GM18498 (cell line): ENCODE measurements at regions not wholly inside any gene's neighbourhood (a gene's known extent, or its start where the extent isn't known, plus 50 kb on each side); places are given as distances from the start of the nearest gene placed in this dataset.

Experiments used
- ATAC-seq: cut with Tn5 transposase; IDR thresholded peaks from one replicate; pipeline ENCODE4 v1.9.1; 2021; ENCODE audit warnings: mild to moderate bottlenecking, moderate library complexity; ENCODE audit not compliant: unreplicated experiment

DNA sequence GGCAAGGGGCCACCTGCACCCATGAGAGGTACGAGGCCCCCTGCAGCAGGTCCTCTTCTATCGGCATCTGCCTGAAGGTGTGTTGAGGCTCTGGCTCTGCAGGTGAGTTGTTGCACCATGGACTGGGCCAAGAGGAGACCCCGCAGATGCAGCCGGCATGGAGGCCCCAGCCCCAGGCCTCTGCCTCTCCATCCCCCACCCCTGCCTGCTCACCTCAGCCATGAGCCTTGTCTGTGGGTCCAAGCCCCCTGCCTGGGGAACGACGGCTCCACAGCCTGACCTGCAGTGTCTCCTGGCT lies 1386.2 kb downstream of the BRD1 start:
- ATAC-seq, result no peak

GRCh38 chr22:48440673-48441552 lies 1386.8 kb downstream of the BRD1 start:
- ATAC-seq, result no peak

DNA sequence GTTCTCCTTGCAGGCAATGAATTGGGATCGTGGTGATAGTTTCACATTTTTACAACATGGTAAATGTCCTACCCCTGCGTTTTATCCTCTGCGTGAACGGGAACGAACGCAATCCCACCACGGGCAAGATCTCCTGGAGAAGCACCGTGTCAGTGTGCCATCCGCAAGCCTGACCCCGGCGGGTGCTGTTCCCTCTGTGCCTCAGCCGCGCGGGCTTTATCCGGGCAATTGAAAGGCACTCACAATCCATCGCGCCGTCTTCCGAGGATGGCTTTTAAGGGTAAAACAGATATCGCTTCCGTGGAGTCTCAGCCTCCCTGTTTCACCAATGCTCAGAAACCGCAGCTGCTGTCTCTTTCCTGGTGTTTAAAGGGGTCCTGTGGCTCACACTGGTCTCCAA lies 1387.5 kb downstream of the BRD1 start:
- ATAC-seq, result no peak

DNA sequence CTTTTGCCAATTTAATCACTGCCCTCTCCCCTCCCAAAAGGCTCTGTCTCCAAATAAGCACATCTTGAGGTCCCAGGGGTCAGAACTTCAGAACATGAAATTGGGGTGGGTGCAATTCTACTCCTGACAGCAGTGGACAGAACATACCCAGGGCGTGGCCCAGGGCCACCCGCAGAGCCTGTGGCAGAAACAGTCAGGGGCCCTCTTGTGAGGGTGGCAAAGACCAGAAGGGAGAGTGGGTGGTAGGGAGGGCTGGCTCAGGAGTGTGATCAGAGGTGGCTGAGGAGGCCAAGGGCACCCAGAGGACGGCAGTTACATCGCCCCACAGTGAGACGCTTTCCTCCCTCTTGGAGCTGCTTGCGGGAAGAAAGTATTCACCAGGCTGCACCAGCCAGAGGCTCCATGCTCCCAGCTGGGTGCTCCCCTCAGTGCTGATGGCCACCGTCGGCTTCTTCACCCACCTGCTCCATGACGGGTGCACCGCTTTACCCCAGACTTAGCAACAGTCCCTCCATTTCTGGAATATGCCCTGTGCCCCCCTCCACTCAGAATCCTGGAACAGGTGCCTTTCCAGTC lies 1388.0 kb downstream of the BRD1 start:
- ATAC-seq, result no peak

GRCh38 chr22:48438800-48439559 lies 1388.7 kb downstream of the BRD1 start:
- ATAC-seq, result no peak

DNA sequence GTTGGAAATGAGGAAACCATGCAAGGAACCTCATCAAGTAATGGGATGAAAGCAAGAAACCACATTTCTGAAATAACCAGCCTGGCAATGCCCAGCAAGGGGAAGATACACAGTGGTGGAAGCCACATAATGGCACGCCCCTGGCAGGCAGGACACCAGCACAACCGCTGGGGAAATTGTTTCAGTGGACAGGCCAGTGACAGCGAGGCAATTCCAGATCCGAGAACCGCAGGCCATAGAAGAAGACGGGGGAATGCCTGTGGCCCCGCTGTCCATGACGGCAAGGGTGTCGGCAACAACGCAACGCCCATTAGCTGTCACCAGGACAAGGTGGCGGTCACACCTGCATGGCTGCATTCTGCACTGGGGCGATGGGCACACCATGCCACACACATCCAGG lies 1389.6 kb downstream of the BRD1 start:
- no peak for ATAC-seq

DNA sequence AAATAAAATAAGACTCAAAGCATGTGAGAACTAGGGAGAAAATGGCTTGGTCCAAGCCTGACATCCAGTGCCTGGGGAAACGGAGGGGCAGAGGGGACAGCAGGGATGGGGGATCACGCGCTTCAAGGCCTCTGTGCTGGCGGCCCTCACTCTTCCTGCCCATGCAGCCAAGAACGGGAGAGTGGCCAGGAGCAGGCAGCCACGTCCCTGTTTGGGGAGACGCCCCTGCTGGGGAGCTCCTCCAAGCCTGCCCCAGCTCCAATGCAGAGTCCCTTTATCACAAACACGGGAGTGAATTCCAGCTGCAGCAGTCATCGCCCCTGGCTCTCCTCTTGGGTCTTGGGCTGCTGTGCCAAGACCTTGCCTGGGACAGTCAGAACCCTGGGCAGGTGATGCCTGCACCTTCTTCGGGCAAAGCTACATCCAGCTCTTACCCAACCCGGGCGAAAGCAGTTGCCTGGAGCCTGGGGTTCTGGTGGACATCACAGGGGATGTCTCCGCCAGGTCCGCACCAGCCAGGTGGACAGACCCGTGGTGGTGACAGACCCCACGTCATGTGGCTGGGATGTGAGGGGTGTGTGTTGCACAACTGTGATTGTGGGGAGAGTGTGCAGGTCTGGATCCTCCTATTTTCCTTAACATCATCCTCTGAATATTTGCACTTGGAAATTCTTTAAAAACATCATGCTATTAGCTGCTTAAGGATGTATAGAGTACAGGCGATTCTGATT lies 1391.3 kb downstream of the BRD1 start:
- ATAC-seq, result no peak

DNA sequence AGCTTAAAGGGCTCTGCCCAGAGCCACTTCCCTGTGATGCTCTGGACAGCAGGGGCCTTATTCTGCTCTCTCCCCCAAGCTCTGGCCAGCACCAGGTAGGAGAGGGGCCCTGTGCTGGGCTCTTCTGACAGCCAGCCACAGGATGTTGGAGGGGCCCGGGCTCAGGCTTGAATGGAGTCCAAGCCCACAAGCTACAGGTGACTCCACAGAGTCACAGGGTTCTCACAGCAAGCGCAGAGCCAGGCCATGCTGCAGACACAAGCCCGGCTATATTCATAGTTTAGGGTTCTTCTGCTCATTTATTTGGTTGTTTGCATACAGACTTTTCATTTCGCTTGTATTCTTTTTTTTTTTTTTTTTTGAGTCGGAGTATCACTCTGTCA lies 1392.8 kb downstream of the BRD1 start:
- ATAC-seq, result no peak

DNA sequence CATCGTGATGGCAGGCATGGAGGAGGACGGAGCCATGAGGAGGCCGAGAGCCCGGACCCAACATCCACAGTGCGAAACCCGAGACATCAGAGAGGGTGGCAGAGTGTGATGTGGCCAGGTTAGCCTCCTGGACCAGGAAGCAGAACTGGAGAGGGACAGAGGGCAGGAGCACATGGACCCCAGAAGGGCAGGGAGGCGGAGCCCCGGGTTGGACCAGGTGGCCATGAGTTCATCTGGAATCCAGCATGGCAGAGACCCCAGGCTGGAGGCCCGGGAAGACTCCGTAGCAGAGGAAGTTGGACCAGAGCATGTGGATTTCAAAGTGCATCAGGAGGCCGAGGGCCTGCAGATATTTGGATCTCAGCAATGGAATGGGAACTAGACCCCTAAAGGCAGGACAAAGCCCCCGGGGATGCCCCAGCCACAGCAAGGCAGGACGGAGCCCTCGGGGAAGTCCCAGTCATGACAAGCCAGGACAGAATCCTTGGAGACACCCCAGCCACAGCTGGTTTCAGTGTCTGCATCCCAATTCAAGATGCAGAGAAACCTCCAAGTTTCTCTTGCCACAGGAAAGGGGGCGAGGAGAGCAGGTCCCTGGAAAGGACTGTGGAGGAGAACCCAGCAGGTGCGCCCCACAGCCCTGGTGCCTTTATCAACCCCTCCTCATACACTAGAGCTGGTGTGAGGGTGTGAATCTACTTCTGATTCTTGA lies 1393.4 kb downstream of the BRD1 start:
- ATAC-seq, result no peak

DNA sequence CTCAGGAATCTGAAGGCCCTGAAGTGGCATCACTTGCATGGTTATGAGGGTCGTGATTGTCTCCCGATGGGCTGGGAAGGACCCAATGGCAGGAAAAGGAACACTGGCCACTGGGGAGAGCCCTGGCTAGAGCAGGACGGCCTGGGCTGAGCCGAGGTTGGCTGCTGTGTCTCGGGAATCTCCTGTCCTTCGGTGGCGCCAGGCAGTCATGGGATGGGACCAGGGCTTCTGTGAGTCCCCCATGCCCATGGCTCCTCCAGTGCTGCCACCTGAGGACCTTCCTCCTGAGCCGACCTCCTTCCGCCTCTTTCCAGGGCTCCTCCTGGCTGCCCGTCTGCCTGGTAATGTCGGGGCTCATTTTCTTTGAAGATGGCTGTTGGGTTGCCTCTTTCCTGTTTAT lies 1394.0 kb downstream of the BRD1 start:
- ATAC-seq, result no peak

DNA sequence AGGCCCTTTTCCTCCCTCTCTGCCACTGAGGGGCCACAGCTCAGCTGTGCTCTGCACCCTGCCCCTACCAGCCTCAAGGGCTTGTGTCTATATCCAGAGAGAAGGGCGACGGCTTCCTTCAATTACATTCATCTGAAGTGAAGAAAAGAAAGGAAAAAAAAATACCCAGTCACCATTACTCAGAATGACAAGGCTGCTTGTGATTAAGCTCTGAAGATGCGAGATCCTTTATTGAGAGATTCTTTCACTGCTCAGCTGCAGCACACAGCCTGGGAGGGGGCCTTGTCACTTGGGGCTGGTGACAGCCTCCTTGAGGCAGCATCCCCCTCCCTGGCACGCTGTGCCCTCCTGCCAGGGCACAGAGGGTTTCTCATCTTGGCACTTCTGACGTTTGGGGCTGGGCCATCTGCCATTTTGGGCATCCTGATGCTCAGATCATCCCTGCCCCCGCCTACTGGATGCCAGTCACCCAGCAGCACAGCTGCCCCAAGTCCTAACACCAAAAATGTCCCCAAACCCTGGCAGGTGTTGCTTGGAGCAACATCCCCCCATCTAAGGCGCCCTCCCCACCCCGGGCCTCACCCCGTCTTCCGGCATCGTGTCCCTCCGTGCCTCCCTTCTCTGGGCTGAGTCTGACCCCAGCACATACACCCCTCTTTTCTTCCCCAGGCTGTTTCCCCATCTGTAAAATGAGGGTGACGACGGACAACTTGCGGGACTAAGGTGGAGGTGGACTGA lies 1394.7 kb downstream of the BRD1 start:
- ATAC-seq, result no peak

- no peak for ATAC-seq
These were observed 1395.9 kb downstream of the BRD1 start for GRCh38 chr22:48431536-48432315.

DNA sequence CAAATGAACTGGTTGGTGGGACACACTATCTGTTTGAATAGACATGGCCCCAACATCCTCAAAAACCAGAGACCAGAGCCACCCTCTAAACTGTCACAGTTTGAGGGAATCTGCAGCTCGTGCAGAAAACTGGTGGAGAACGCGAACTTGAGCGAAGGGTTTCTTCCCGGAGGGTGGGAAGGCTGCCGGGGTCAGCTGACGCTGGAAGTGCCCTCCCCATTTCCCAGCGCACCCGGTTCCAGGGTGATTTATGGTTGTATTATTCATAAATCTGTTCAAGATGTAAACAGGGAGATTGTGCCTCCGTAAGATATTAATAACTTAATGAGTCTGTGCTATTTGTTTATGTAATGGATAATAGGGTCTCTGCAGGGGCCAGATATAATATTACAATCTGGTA lies 1396.7 kb downstream of the BRD1 start:
- no peak for ATAC-seq

- no peak for ATAC-seq
These were observed 1398.1 kb downstream of the BRD1 start for GRCh38 chr22:48429446-48430020.

DNA sequence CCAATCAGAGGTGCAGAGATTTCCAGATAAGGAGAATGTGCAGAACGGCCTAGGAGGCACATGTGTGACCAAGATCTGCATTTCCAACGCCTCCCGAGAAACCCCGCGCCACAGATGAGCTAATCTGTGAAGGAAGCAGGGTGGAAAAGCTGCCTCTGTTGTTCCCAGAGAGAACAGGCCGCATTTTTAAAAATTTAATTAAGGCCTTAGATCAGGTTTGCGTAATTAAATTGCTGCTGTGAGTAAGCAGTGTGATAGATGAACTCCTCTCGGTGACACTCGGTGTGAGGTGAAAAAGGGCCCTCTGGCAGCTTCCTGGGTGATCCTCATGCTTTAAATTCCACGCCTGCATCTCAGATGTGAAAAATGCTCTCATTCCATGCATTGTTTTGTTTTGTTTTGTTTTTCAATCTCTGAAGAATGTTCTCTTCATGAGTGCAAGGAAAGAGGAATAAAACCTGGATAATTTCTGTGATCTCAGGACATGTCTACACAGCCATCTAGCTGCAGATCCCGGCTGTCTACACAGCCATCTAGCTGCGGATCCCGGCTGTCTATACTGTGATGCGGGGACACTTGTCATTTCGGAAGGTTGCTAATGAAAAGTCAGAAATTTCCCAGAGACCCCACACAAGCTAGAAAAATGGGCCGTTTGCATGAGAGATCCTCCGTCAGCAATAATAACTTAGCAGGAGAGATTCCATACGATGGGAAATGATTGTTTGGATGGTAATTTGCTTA lies 1398.9 kb downstream of the BRD1 start:
- no peak for ATAC-seq

DNA sequence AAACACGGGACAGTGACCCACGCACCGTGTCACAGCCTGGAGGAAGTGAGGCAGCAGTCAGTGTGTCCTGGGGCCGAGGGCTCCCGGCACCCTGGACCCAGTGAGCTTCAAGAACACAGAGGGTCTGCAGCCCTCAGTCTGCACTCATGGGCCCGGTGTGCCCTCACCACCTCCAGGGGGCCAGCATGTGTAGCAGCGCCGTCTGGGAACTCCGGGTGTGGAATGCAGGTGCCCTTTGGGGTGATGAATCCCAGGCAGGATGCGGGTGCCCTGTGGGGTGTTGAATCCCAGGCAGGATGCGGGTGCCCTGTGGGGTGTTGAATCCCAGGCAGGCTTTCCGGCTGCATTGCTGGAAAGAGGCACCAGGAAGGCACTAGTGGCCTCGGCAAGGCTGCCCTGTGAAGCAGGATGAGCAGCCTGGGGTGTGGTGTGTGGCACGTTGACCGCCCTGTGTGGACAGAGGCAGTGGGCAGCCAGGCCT lies 1399.9 kb downstream of the BRD1 start:
- no peak for ATAC-seq

GRCh38 chr22:48426466-48427380 lies 1401.0 kb downstream of the BRD1 start:
- ATAC-seq, result no peak
